HCT116 (cell line): ENCODE measurements at regions not wholly inside any gene's neighbourhood (a gene's known extent, or its start where the extent isn't known, plus 50 kb on each side); places are given as distances from the start of the nearest gene placed in this dataset.

ENCODE experiments used
- ATAC-seq: fragments of 200-7000 bp; cut with Tn5 transposase; 2 replicates; pipeline ENCODE4 v1.9.1; 2020; ENCODE audit warnings: mild to moderate bottlenecking, moderate library complexity
- BruUV-seq: library from RNA; stranded (reverse); fragments of 400-500 nt; replicated peaks from 2 replicates; lab custom pipeline; 2021; lab: Mats Ljungman, UMichigan
- CTCF ChIA-PET: fragments of 300-600 bp; sonication (Branson Sonifier 250); formaldehyde crosslinking; loops from one replicate; lab custom pipeline; 2021; ENCODE audit warnings: antibody characterized with exemption; lab: Charles Lee
- POLR2A ChIA-PET: fragments of 300-600, 350-600 bp; sonication (Branson Sonifier 250); formaldehyde crosslinking; loops from one replicate; lab custom pipeline; 2021; ENCODE audit warnings: antibody characterized with exemption; lab: Charles Lee
- RAD21 ChIA-PET, 2 experiments: fragments of 300-600 bp; sonication (Branson Sonifier 250); formaldehyde crosslinking; loops; one replicate each; lab custom pipeline; 2023; ENCODE audit warnings: low total read pairs in 2 of 2; ENCODE audit not compliant: uncharacterized antibody in 2 of 2, unreplicated experiment in 2 of 2, low non-redundant PET in 1 of 2; lab: Charles Lee
- DNase-seq: peaks from one replicate; pipeline ENCODE4 v3.0.0-alpha.2; 2010; ENCODE audit warnings: low read depth, low spot score
- H2AFZ ChIP-seq: fragments of 200-600 bp; shearing (Covaris generic), sonication (generic); 2 replicates; pipeline ENCODE4 v1.6.1; 2017; ENCODE audit warnings: low read depth, mixed run types, mixed read lengths, antibody characterized with exemption, low read length; ENCODE audit not compliant: poor library complexity, severe bottlenecking
- H3K27ac ChIP-seq: 2 replicates; pipeline ENCODE4 v1.5.1; 2012; ENCODE audit warnings: low read depth, low read length
- H3K27me3 ChIP-seq: fragments of 200-600 bp; sonication (generic); 2 replicates; pipeline ENCODE4 v1.6.1; 2016; ENCODE audit warnings: mixed run types, low read length, mixed read lengths; ENCODE audit not compliant: insufficient read depth
- H3K36me3 ChIP-seq, 2 experiments: fragments of 200-500 bp in 1 of 2; fragments of 200-600 bp in 1 of 2; sonication (Bioruptor generic) in 1 of 2; sonication (generic) in 1 of 2; 2 replicates each; pipeline versions ENCODE4 v1.5.1 to v1.6.1; 2014 to 2016; ENCODE audit warnings: low read length in 2 of 2, inconsistent platforms in 1 of 2, mixed read lengths in 1 of 2, mixed run types in 1 of 2; ENCODE audit not compliant: insufficient read depth in 2 of 2, control insufficient read depth in 1 of 2
- H3K4me1 ChIP-seq, 2 experiments: fragments of 200-600 bp in 1 of 2; sonication (generic) in 1 of 2; 2 replicates each; pipeline versions ENCODE4 v1.5.1 to v1.6.1; 2012 to 2017; ENCODE audit warnings: low read length in 2 of 2, inconsistent platforms in 1 of 2, mild to moderate bottlenecking in 1 of 2, mixed read lengths in 1 of 2, mixed run types in 1 of 2, moderate library complexity in 1 of 2; ENCODE audit not compliant: insufficient read depth in 2 of 2, control insufficient read depth in 1 of 2
- H3K4me2 ChIP-seq: fragments of 200-600 bp; sonication (generic); 2 replicates; pipeline ENCODE4 v1.6.1; 2017; ENCODE audit warnings: mixed run types, low read length, mixed read lengths
- H3K4me3 ChIP-seq, 2 experiments: fragments of 200-600 bp in 1 of 2; sonication (generic) in 1 of 2; replicated peaks in 1 of 2; 2 replicates each; pipeline ENCODE4 v1.5.1; 2011 to 2016; ENCODE audit warnings: low read length in 2 of 2, control low read depth in 1 of 2, low read depth in 1 of 2, mild to moderate bottlenecking in 1 of 2, mixed read lengths in 1 of 2, mixed run types in 1 of 2
- H3K79me2 ChIP-seq: fragments of 200-600 bp; sonication (generic); 2 replicates; pipeline ENCODE4 v1.6.1; 2017; ENCODE audit warnings: mild to moderate bottlenecking, mixed run types, low read length, moderate library complexity, mixed read lengths; ENCODE audit not compliant: insufficient read depth
- H3K9ac ChIP-seq: fragments of 200-600 bp; sonication (generic); 2 replicates; pipeline ENCODE4 v1.6.1; 2016; ENCODE audit warnings: low read length, mixed read lengths
- H3K9me2 ChIP-seq: fragments of 200-600 bp; sonication (generic), shearing (Covaris generic); 2 replicates; pipeline ENCODE4 v1.6.1; 2017; ENCODE audit warnings: mixed run types, mild to moderate bottlenecking, moderate library complexity; ENCODE audit not compliant: insufficient read depth
- H3K9me3 ChIP-seq, 2 experiments: fragments of 200-500 bp in 1 of 2; fragments of 200-600 bp in 1 of 2; sonication (Bioruptor generic) in 1 of 2; sonication (generic) in 1 of 2; 2 replicates each; pipeline ENCODE4 v1.6.1; 2014 to 2017; ENCODE audit warnings: low read length in 2 of 2, mixed read lengths in 2 of 2, inconsistent platforms in 1 of 2, low read depth in 1 of 2, mild to moderate bottlenecking in 1 of 2, mixed run types in 1 of 2, moderate library complexity in 1 of 2; ENCODE audit not compliant: control insufficient read depth in 1 of 2, insufficient read depth in 1 of 2
- H4K20me1 ChIP-seq: fragments of 200-600 bp; sonication (generic), shearing (Covaris generic); 2 replicates; pipeline ENCODE4 v1.6.1; 2017; ENCODE audit warnings: mixed run types, mild to moderate bottlenecking, moderate library complexity; ENCODE audit not compliant: insufficient read depth
- CEBPB ChIP-seq: IDR thresholded peaks from 2 replicates; pipeline ENCODE4 v1.6.1; 2012; ENCODE audit warnings: low read depth
- EGR1 ChIP-seq: IDR thresholded peaks from 2 replicates; pipeline ENCODE4 v1.6.1; 2012; ENCODE audit warnings: low read depth
- FOSL1 ChIP-seq: IDR thresholded peaks from 2 replicates; pipeline ENCODE4 v1.6.1; 2012; ENCODE audit warnings: low read depth
- JUND ChIP-seq: IDR thresholded peaks from 2 replicates; pipeline ENCODE4 v1.6.1; 2012
- POLR2AphosphoS5 ChIP-seq: IDR thresholded peaks from 2 replicates; pipeline ENCODE4 v1.6.1; 2011; ENCODE audit warnings: mild to moderate bottlenecking, low read depth, low read length, moderate library complexity
- SP1 ChIP-seq: IDR thresholded peaks from 2 replicates; pipeline ENCODE4 v1.6.1; 2012; ENCODE audit warnings: low read depth
- SRF ChIP-seq: IDR thresholded peaks from 2 replicates; pipeline ENCODE4 v1.6.1; 2012; ENCODE audit warnings: low read depth
- ZNF274 ChIP-seq: fragments of 200-500 bp; sonication (Bioruptor generic); IDR thresholded peaks from 2 replicates; pipeline ENCODE4 v1.6.1; 2014; ENCODE audit warnings: mild to moderate bottlenecking, low read depth, low read length, inconsistent platforms
- intact Hi-C: fragments of 100-400 bp; cut with micrococcal nuclease; formaldehyde crosslinking; loops from 2 replicates; pipeline ENCODE4 v1.10.0; 2022
- TF ChIP-seq, protein P1 (sequence below), 3 experiments: fragments of 200-600 bp in 1 of 3; sonication (generic) in 1 of 3; IDR thresholded peaks in 2 of 3; conservative IDR thresholded peaks in 1 of 3; 2 replicates each; pipeline ENCODE4 v1.5.1; 2012 to 2017; ENCODE audit warnings: low read depth in 2 of 3, low read length in 2 of 3, antibody characterized with exemption in 1 of 3, borderline replicate concordance in 1 of 3, control low read depth in 1 of 3, mild to moderate bottlenecking in 1 of 3, mixed read lengths in 1 of 3, mixed run types in 1 of 3, moderate library complexity in 1 of 3; ENCODE audit not compliant: insufficient read depth in 1 of 3
- TF ChIP-seq, protein P2 (sequence below): IDR thresholded peaks from 2 replicates; pipeline ENCODE4 v1.6.1; 2012

DNA sequence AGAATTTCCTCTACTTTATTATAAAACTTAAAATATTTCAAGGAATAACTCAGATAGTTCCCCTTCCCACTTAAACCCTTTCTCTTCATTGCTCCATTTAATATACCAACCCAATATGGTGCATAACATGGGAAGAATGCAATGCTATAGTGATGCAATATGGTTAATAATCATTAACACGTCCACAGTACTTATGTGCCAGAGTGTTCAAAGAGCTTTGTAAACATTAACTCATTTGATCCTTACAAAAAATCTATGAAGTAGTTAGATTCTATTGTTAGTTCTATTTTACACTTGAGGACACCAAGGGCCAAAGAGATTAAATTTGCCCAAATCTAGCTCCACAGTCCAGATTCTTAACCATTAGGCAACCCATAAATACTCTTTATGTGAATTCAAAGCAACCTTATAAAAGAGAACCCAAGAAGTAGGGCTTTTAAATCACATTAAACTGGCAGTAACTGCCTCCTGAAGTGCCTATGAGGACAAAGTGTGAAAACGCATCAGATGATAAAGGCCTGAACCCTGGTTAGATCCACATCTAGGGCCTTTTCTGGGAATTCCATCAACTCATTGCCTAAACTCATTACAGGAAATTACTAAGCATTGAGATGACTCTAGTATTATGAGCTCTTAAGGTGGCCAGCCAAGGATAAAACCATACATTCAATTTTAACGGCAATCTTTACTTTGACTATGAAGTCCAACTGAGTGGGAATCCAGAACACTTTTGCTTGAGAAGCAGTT lies 94.3 kb downstream of the AREG start (continued):
- TF ChIP-seq, protein P1, sequence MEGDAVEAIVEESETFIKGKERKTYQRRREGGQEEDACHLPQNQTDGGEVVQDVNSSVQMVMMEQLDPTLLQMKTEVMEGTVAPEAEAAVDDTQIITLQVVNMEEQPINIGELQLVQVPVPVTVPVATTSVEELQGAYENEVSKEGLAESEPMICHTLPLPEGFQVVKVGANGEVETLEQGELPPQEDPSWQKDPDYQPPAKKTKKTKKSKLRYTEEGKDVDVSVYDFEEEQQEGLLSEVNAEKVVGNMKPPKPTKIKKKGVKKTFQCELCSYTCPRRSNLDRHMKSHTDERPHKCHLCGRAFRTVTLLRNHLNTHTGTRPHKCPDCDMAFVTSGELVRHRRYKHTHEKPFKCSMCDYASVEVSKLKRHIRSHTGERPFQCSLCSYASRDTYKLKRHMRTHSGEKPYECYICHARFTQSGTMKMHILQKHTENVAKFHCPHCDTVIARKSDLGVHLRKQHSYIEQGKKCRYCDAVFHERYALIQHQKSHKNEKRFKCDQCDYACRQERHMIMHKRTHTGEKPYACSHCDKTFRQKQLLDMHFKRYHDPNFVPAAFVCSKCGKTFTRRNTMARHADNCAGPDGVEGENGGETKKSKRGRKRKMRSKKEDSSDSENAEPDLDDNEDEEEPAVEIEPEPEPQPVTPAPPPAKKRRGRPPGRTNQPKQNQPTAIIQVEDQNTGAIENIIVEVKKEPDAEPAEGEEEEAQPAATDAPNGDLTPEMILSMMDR (IDR thresholded peaks at IDR 0.05 in 2 of 3, conservative IDR thresholded peaks at IDR 0.05 in 1 of 3; ENCODE audit: borderline replicate concordance in 1 of 3, insufficient read depth in 1 of 3, low read depth in 2 of 3, low read length in 2 of 3): no peak
- TF ChIP-seq ZNF274: no peak

DNA sequence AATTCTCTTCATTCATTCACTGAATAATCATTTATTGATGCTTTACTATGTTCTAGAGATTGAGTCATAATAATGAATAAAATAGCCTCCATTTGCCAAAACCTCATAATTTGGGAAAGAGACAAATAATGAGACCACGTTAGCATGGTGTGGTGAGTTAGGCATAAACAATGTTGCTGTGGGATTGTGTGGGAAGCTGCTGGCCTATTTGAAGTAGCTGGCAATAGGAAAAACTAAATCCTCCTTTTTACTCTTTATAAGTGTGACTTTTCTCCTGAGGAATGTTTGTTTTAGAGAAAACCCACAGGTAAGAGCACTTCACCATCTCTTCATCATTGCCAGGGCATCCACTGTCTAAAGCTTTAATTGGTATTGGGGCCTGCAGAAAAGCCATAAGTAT lies 95.3 kb downstream of the AREG start:
- no peak overlapping the region for H3K4me3 ChIP-seq
- peaks cover 92 to 98% of the 10 kb centered on the region in 2 experiments for H3K4me1 ChIP-seq
- ChIA-PET RAD21 (interaction anchor here in 1 of 2 experiments (1.2 kb wide), 1 partner anchor 219 kb away, joined by 5 read pairs; no protein-coding TSS in a partner anchor), POLR2A (interaction anchor here (1.0 to 7.6 kb wide), 12 partner anchors 8 to 176 kb away, joined by 3 to 145 read pairs (median 8); partner anchors contain the start of genes AREG and EREG), CTCF (interaction anchor here (1.0 to 2.5 kb wide), 5 partner anchors 9 to 136 kb away, joined by 3 to 19 read pairs (median 4); no protein-coding TSS in a partner anchor)
- intact Hi-C loops: no loop called here
- DNase-seq (no peak), ATAC-seq (peak; percentile 21; the same call in 1 of the 2 replicates)
- no TSS peak for BruUV-seq
- H3K9me2 ChIP-seq: no peaks in the 10 kb centered on the region
- H3K9ac ChIP-seq: peak overlapping the region; percentile 65
- no peaks in the 10 kb centered on the region for H4K20me1 ChIP-seq
- TF ChIP-seq SP1 (peak; percentile 73), SRF (no peak), JUND (peak; percentile 56), POLR2AphosphoS5 (peak; percentile 27; the same call in 1 of the 2 replicates), FOSL1 (peak; percentile 29; the same call in 1 of the 2 replicates), EGR1 (peak; percentile 59), CEBPB (no peak)
- TF ChIP-seq, protein P1 (IDR thresholded peaks at IDR 0.05 in 2 of 3, conservative IDR thresholded peaks at IDR 0.05 in 1 of 3; ENCODE audit: borderline replicate concordance in 1 of 3, insufficient read depth in 1 of 3, low read depth in 2 of 3, low read length in 2 of 3): no peak
- TF ChIP-seq, protein P2, sequence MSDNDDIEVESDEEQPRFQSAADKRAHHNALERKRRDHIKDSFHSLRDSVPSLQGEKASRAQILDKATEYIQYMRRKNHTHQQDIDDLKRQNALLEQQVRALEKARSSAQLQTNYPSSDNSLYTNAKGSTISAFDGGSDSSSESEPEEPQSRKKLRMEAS: peak; percentile 28; the same call in 1 of the 2 replicates
- H3K27me3 ChIP-seq: no peaks in the 10 kb centered on the region
- peak overlapping the region; percentile 92 for H3K27ac ChIP-seq
- H3K36me3 ChIP-seq: no peaks in the 10 kb centered on the region
- no peaks in the 10 kb centered on the region for H3K9me3 ChIP-seq
- H3K79me2 ChIP-seq: peaks cover 6% of the 10 kb centered on the region; the same call in 1 of the 2 replicates
- H3K4me2 ChIP-seq: peak overlapping the region; percentile 58
- no peak overlapping the region for H2AFZ ChIP-seq
